ENCODE measurements at regions not wholly inside any gene's neighbourhood (a gene's known extent, or its start where the extent isn't known, plus 50 kb on each side); places are given as distances from the start of the nearest gene placed in this dataset.

DNA sequence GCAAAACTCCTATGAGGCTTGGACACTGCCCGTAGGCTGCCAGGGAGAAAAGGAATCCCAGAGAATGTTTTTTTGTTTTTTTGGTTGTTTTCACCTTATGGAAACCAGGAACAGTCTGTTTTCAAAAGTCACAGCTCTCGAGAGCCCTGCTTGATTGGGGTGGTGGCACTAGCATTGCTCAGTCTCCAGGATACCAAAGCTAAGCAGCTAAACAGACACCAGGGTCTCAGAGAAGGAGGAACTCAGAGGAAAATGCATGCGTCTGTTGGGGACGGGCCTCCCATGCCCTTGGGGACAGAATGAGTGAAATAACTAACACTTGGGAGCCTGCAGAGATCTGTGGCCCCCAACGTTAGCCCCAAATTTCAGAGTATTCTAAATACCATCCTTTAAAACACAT, 178.8 kb downstream of the SOX9 start:
- TF ChIP-seq, protein P1, sequence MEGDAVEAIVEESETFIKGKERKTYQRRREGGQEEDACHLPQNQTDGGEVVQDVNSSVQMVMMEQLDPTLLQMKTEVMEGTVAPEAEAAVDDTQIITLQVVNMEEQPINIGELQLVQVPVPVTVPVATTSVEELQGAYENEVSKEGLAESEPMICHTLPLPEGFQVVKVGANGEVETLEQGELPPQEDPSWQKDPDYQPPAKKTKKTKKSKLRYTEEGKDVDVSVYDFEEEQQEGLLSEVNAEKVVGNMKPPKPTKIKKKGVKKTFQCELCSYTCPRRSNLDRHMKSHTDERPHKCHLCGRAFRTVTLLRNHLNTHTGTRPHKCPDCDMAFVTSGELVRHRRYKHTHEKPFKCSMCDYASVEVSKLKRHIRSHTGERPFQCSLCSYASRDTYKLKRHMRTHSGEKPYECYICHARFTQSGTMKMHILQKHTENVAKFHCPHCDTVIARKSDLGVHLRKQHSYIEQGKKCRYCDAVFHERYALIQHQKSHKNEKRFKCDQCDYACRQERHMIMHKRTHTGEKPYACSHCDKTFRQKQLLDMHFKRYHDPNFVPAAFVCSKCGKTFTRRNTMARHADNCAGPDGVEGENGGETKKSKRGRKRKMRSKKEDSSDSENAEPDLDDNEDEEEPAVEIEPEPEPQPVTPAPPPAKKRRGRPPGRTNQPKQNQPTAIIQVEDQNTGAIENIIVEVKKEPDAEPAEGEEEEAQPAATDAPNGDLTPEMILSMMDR (IDR thresholded peaks at IDR 0.05) = no peak
- TF ChIP-seq TCF7 (CRISPR knock-in tag; IDR thresholded peaks at IDR 0.05; ENCODE audit: low read depth) (no peak), NR2C2 (CRISPR knock-in tag; IDR thresholded peaks at IDR 0.05) (no peak), IRF2 (CRISPR knock-in tag; IDR thresholded peaks at IDR 0.05; ENCODE audit: borderline replicate concordance, low read depth) (no peak), RELA (CRISPR knock-in tag; IDR thresholded peaks at IDR 0.05; ENCODE audit: borderline replicate concordance) (no peak), JAZF1 (CRISPR knock-in tag; IDR thresholded peaks at IDR 0.05) (no peak)
- TF ChIP-seq, protein P2, sequence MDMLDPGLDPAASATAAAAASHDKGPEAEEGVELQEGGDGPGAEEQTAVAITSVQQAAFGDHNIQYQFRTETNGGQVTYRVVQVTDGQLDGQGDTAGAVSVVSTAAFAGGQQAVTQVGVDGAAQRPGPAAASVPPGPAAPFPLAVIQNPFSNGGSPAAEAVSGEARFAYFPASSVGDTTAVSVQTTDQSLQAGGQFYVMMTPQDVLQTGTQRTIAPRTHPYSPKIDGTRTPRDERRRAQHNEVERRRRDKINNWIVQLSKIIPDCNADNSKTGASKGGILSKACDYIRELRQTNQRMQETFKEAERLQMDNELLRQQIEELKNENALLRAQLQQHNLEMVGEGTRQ (CRISPR knock-in tag; IDR thresholded peaks at IDR 0.05) = no peak

All from WTC11 (cell line).